Left hindlimb (tissue), 1 donor: ENCODE measurements at regions not wholly inside any gene's neighbourhood (a gene's known extent, or its start where the extent isn't known, plus 50 kb on each side); places are given as distances from the start of the nearest gene placed in this dataset.
"Not testable (repeated sequence)": the region's sequence is repeated elsewhere in the genome, so short reads cannot be mapped to it uniquely, and the experiment has no call there.

Experiments used
- DNase-seq: peaks from one replicate; pipeline ENCODE4 v3.0.0-alpha.2; 2018

DNA sequence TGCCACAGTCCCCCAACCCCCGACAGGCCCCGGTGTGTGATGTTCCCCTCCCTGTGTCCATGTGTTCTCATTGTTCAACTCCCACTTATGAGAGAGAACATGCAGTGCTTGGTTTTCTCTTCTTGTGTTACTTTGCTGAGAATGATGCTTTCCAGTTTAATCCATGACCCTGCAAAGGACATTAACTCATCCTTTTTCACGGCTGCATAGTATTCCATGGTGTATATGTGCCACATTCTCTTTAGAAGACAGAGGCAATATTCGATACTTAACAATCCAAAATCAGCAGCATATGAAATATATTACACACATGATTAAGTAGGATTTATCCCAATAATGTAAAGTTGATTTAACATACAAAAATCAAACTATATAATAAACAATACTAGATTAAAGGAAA lies 451.6 kb upstream of the PCDH10 start:
- DNase-seq = not testable (repeated sequence)

- no peak for DNase-seq
Measured at GRCh38 chr4:132707955-132708354, 441.1 kb upstream of the PCDH10 start.

GRCh38 chr4:132709056-132709455 lies 440.0 kb upstream of the PCDH10 start:
- DNase-seq = no peak

DNA sequence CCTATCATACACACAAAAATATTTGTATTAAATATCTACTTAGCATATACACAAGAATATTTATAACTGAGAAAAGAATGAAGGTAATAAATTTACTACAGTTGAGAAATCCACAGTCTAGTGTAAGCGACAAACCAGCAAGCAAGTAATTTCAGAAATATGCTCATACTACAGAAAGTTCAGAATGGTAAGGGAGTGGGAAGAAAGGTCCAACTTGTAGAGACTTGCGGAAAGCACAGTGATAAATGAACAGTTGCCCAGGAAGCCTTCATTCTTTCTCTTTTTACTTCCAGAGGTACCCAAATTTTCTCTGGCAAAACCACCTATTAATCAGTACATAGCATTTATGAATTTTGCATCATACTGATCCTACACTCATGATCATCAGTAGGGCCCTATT lies 438.1 kb upstream of the PCDH10 start:
- no peak for DNase-seq

DNA sequence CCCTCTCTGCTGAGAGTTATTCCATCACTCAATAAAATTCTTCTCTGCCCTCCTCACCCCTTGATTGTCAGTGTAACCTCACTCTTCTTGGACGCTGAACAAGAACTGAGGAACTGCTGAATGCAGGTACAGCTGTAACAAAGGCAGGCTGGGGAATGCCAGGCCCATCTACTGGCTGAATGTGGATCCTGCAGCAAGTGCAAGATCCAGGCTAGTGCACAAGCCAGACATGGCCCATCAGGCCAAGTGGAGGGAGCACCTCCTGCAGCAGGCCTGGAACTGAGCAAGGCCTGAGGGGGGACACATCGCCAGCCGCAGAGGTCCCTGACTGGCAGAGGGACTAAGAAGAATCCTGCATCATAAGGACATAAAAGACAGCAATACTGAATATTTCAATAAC lies 411.8 kb upstream of the PCDH10 start:
- DNase-seq = no peak

GRCh38 chr4:132759199-132759780 lies 389.8 kb upstream of the PCDH10 start:
- DNase-seq = no peak

DNA sequence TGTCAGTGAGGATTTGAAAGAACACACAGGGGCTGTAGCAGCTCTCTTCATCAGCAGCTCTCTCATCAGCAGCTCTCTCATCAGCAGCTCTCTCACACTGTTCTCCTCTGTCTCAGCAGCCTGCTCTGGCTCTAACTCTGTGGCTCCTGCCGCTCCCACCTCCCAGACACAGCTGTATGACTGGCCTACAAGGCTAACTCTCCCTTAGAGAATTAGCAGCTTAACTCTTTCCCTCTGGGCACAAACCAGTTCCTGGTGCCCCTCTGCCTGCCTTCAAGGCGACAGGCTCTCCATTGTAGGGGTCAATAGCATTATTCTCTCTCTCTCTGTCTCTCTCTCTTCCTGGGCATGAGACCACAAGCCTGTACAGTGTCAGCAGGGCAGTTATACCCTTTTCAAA lies 385.6 kb upstream of the PCDH10 start:
- DNase-seq = no peak

DNA sequence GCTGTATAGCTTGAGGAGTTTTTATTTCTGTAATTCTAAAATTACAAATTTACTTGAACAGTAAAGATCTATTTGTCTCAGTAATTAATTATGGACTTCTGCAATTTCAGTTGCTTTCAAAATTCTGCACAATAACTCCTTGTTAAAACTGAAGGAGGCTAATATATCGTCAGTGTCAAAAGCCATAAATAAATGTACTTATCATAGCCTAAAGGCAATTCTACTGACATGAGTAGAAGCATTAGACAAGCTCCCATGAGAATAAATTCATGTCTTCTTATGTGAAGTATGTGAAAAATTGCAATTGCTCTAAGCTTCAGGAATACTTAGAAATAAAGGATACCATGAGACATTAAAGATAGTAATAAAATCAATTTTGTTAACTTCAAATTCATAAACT lies 381.2 kb upstream of the PCDH10 start:
- no peak for DNase-seq

- no peak for DNase-seq
Measured at GRCh38 chr4:132770776-132771175, 378.3 kb upstream of the PCDH10 start.

GRCh38 chr4:132792310-132792709 lies 356.8 kb upstream of the PCDH10 start:
- DNase-seq = no peak

DNA sequence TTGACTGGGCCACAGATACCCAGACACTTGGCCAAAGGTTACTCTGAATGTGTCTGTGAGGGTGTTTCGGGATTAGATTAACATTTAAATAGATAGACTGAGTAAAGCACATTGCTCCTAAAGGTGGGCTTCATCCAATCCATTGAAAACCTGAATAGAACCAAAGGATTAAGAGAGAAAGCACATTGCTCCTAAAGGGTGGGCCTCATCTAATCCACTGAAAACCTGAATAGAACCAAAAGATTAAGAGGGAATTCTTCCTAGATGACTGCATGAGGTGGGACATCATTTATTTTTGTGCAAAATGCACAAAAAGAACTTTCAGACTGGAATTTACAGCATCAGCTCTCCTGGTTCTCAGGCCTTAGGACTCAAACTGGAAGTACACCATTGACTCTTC lies 351.2 kb upstream of the PCDH10 start:
- no peak for DNase-seq

DNA sequence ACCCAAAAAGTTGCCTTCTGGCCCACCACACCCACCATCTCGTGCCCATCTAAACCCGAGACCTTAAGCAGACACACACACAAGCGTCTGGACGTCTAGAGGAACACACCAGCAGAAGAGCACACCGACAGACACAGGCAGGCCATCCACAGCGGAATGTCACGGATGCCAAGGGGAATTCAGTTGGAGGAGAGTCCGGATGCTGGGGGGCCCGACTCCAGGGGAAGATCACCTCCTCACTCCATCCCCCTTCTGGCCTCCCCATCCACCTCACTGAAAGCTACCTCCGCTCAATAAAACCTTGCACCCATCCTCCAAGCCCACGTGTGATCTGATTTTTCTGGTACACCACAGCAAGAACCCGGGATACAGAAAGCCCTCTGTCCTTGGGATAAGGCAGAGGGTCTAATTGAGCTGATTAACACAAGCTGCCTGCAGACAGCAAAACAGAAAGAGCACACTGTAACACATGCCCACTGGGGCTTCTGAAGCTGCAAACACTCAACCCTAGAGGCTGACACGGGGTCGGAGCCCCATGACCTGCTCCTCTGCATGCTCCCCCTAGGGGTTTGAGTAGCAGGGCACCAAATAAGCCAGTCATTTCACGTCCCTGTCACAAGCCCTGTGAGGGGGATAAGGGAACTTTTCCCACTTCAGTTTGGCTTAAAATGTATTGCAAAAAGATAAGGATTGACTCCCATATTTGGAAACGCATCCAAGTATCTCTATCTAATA lies 339.6 kb upstream of the PCDH10 start:
- no peak for DNase-seq

DNA sequence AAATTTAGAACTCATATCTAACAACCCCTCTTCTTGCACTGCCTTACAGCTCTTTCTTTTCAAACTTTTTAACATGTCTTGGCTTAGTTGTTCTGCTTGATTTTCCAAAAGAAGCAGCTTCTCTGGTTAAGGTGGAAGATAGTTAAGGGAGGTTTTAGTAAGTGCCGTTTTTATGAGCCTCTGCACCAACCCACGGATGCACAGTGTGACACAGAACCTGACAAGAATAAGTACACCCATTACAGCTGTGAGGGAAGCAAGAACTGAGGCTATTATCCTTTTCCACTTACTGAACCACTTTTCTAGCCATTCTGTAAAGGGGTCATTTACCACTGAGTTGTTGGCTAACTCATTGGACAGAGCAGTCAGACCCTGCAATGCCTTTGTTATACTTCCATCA lies 336.0 kb upstream of the PCDH10 start:
- DNase-seq = not testable (repeated sequence)

- no peak for DNase-seq
Measured at GRCh38 chr4:132818091-132818490, 331.0 kb upstream of the PCDH10 start.

DNA sequence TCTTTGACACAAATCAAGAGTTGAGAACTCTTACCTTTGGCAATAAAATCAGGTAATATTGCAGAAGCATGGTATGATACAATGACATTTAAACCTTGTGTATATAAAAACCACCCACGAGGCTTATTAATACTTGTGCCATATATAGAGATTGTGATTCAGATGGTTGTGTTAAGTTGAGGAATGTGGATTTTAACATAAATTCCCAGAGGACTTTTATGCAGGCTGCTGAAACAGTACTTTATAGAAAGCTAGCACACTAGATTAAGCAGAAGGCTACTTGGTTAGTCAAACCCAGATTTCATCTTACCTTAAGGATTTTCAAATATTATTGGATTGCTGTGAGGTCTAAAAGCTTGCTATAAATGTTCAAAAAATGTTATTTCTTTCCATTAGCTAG lies 325.7 kb upstream of the PCDH10 start:
- DNase-seq = no peak

DNA sequence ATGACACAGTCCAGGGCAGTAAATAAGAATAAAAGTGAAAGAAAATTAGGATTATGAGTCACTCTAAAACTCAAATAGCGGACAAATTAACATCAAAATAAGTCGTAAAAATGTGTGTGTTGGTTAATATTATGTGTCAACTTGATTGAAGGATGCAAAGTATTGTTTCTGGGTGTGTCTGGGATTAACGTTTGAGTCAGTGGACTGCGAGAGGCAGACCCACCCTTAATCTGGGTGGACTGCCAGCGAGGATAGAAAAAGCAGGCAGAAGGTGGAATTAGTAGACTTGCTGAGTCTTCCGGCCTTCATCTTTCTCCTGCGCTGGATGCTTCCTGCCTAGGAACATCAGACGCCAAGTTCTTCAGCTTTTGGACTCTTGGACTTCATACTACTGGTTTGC lies 324.3 kb upstream of the PCDH10 start:
- no peak for DNase-seq

- no peak for DNase-seq
Measured at GRCh38 chr4:132827522-132827921, 321.6 kb upstream of the PCDH10 start.

GRCh38 chr4:132838244-132838643 lies 310.9 kb upstream of the PCDH10 start:
- DNase-seq = no peak

DNA sequence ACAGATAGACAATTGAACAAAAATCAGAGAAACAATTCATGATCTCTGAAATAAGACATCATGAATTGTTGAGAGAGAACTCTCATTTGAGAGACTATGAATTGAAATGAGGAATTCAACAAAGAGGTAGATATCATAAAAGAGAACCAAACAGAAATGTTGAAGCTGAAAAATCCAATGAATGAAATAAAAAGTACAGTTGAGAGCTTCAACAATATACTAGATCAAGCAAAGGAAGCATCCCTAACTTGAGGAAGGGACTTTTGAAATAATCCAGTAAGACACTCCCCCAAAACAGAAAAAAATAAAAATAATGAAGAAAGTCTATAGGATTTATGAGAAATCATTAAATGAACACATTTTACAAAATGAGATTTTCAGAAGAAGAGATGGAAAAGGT lies 310.0 kb upstream of the PCDH10 start:
- no peak for DNase-seq

DNA sequence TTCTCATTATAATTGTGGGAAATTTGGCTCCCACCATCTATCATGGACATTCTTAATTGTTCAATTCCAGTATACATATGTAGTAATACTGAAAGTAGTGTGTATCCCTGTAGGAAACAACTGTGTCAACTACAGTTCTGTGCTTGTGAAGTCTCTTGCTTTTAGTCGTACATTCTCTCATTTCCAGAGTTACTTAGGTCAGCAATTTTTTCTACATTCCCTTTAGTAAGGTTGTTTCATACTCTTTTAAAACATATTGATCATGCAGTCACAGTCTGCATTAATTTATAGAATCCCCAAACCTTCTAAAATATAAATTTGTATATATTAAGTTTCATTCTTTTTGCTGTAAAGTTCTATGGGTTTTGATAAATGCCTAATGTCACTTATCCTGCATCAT lies 289.2 kb upstream of the PCDH10 start:
- DNase-seq = no peak

DNA sequence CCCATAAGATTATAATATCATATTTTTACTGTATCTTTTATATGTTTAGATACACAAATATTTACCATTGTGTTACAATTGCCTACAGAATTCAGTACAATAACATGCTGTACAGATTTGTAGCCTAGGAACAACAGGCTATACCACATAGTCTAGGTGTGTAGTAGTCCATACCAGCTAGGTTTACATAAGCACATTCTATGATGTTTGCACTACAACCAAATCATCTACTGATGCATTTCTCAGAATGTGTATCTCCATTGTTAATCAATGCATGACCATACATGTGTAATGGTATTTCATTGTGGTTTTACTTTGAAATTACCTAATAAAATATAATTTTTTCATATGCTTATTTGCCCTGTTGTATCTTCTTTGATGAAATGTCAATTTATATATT lies 288.1 kb upstream of the PCDH10 start:
- no peak for DNase-seq

DNA sequence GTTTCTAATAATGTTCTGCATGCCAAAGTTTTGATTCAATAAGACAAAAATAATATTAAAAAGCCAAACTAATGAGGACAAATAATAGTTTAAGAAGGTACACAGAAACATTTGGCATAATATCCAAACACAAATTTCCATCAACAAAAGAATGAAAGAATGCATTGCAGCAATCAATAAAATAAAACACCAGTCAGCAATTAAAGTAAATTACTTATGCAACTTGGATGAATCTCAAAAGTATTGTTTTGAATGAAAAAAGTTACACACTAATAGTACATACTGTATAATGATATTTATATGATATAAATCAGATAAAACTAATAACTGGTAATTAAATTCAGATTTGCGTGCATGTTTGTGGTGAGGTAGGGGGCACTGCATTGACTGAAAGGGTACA lies 285.5 kb upstream of the PCDH10 start:
- no peak for DNase-seq

DNA sequence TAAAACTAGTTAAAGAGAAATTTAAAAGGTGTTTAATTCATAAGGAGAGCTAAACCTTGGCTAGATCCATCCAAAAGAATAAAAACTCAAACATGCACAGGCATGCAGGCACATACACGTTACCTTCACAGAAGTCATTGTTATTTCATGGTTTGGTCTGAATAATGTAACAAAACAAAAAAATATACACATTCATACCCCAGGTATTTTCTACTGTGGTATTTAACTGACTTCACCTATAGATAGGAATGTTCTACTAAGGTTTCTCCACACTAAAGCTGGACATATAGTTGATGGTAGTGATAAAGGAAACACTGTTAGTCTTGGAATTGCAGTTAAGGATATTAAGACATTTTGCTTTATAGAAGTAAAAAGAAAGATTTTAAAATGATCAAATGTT lies 283.6 kb upstream of the PCDH10 start:
- DNase-seq = no peak

- DNase-seq = no peak
Measured at GRCh38 chr4:132865922-132866321, 283.2 kb upstream of the PCDH10 start.

- DNase-seq = no peak
Measured at GRCh38 chr4:132866616-132867015, 282.5 kb upstream of the PCDH10 start.
